ENCODE measurements at regions not wholly inside any gene's neighbourhood (a gene's known extent, or its start where the extent isn't known, plus 50 kb on each side); places are given as distances from the start of the nearest gene placed in this dataset.

- TF ChIP-seq, protein P1, sequence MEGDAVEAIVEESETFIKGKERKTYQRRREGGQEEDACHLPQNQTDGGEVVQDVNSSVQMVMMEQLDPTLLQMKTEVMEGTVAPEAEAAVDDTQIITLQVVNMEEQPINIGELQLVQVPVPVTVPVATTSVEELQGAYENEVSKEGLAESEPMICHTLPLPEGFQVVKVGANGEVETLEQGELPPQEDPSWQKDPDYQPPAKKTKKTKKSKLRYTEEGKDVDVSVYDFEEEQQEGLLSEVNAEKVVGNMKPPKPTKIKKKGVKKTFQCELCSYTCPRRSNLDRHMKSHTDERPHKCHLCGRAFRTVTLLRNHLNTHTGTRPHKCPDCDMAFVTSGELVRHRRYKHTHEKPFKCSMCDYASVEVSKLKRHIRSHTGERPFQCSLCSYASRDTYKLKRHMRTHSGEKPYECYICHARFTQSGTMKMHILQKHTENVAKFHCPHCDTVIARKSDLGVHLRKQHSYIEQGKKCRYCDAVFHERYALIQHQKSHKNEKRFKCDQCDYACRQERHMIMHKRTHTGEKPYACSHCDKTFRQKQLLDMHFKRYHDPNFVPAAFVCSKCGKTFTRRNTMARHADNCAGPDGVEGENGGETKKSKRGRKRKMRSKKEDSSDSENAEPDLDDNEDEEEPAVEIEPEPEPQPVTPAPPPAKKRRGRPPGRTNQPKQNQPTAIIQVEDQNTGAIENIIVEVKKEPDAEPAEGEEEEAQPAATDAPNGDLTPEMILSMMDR (IDR thresholded peaks at IDR 0.05) = no peak
- TF ChIP-seq POLR2A (IDR thresholded peaks at IDR 0.05) = no peak
Observed at GRCh38 chr6:144777249-144777648, 492.1 kb downstream of the UTRN start.
